A549 (cell line): ENCODE measurements at regions not wholly inside any gene's neighbourhood (a gene's known extent, or its start where the extent isn't known, plus 50 kb on each side); places are given as distances from the start of the nearest gene placed in this dataset.

Source experiments
- ATAC-seq, 2 experiments: fragments of 200-7000 bp in 1 of 2; fragments of >200 bp in 1 of 2; cut with Nextera tagmentation in 1 of 2; cut with Tn5 transposase in 1 of 2; 3 replicates each; pipeline versions ENCODE4 v1.8.0 to v1.9.1; 2018 to 2020; ENCODE audit warnings: mild to moderate bottlenecking in 1 of 2, moderate library complexity in 1 of 2
- CTCF ChIA-PET: fragments of 300-600 bp; sonication (Branson Sonifier 250); formaldehyde crosslinking; extraction: SDS; loops from one replicate; lab custom pipeline; 2021; ENCODE audit warnings: antibody characterized with exemption, inconsistent platforms; lab: Yijun Ruan, JAX
- POLR2A ChIA-PET: fragments of 350-600 bp; formaldehyde crosslinking; extraction: SDS; loops from one replicate; lab custom pipeline; 2021; ENCODE audit warnings: antibody characterized with exemption, inconsistent platforms; lab: Yijun Ruan, JAX
- DNase-seq, 2 experiments: peaks; one replicate each; pipeline versions ENCODE4 v3.0.0 to v3.0.0-alpha.2; 2011 to 2016; ENCODE audit warnings: low read depth in 1 of 2, low spot score in 1 of 2
- FAIRE-seq: peaks from 2 replicates; lab custom pipeline; 2011; peaks lifted over from hg19 to GRCh38; lab: Jason Lieb, UNC
- H3K27ac ChIP-seq, 2 experiments: fragments of >200 bp; sonication (Bioruptor Twin); formaldehyde crosslinking; 3 replicates each; pipeline ENCODE4 v1.5.1; 2016 to 2017
- H3K4me1 ChIP-seq: fragments of >200 bp; sonication (Bioruptor Twin); formaldehyde crosslinking; 3 replicates; pipeline ENCODE4 v1.6.1; 2016
- H3K4me2 ChIP-seq: fragments of >200 bp; sonication (Bioruptor Twin); formaldehyde crosslinking; 3 replicates; pipeline ENCODE4 v1.6.1; 2016
- H3K4me3 ChIP-seq: fragments of >200 bp; sonication (Bioruptor Twin); formaldehyde crosslinking; 3 replicates; pipeline ENCODE4 v1.5.1; 2016
- H3K9me3 ChIP-seq: fragments of >200 bp; sonication (Bioruptor Twin); formaldehyde crosslinking; 3 replicates; pipeline ENCODE4 v1.6.1; 2016
- BHLHE40 ChIP-seq: IDR thresholded peaks from 2 replicates; pipeline ENCODE4 v1.6.1; 2012; ENCODE audit warnings: low read depth, low read length, inconsistent platforms
- CBX8 ChIP-seq: fragments of 200-600 bp; sonication (generic); IDR thresholded peaks from 2 replicates; pipeline ENCODE4 v1.6.1; 2016
- FOSB ChIP-seq: fragments of 250-450 bp; sonication (Bioruptor Pico); IDR thresholded peaks from 2 replicates; pipeline ENCODE4 v1.5.0; 2020; ENCODE audit warnings: mild to moderate bottlenecking, moderate library complexity
- FOSL2 ChIP-seq, 2 experiments: fragments of 450-650 bp in 1 of 2; fragments of >200 bp in 1 of 2; sonication (Bioruptor Twin) in 1 of 2; formaldehyde crosslinking; IDR thresholded peaks; 2 replicates each; pipeline versions ENCODE4 v1.5.0 to v1.6.1; 2016 to 2020; ENCODE audit warnings: mild to moderate bottlenecking in 1 of 2, moderate library complexity in 1 of 2
- FOXS1 ChIP-seq: fragments of 250-450 bp; sonication (Bioruptor Pico); IDR thresholded peaks from 2 replicates; pipeline ENCODE4 v1.5.0; 2020; ENCODE audit warnings: mild to moderate bottlenecking, moderate library complexity
- GATA3 ChIP-seq: IDR thresholded peaks from 2 replicates; pipeline ENCODE4 v1.6.1; 2012; ENCODE audit warnings: borderline replicate concordance
- HOXA7 ChIP-seq: fragments of 250-450 bp; sonication (Bioruptor Pico); IDR thresholded peaks from 2 replicates; pipeline ENCODE4 v1.5.0; 2020; ENCODE audit warnings: mild to moderate bottlenecking, moderate library complexity
- JUN ChIP-seq, 2 experiments: fragments of >200 bp; sonication (Bioruptor Twin); formaldehyde crosslinking; IDR thresholded peaks; 2 replicates in 1 of 2; 3 replicates in 1 of 2; pipeline ENCODE4 v1.6.1; 2016 to 2017
- JUNB ChIP-seq: fragments of >200 bp; sonication (Bioruptor Twin); formaldehyde crosslinking; IDR thresholded peaks from 2 replicates; pipeline ENCODE4 v1.6.1; 2016
- KDM1A ChIP-seq: fragments of 200-600 bp; sonication (generic); IDR thresholded peaks from 2 replicates; pipeline ENCODE4 v1.6.1; 2016; ENCODE audit warnings: low read depth, mild to moderate bottlenecking
- MAFK ChIP-seq: fragments of 450-650 bp; IDR thresholded peaks from 2 replicates; pipeline ENCODE4 v1.6.1; 2014; ENCODE audit not compliant: partially characterized antibody
- MYC ChIP-seq: IDR thresholded peaks from 2 replicates; pipeline ENCODE4 v1.6.1; 2012; ENCODE audit warnings: mild to moderate bottlenecking, inconsistent platforms, low read length, improper control_type of control experiment, borderline replicate concordance
- NPAS2 ChIP-seq: fragments of 250-450 bp; sonication (Bioruptor Pico); IDR thresholded peaks from 2 replicates; pipeline ENCODE4 v1.8.0; 2022; ENCODE audit warnings: mild to moderate bottlenecking, moderate library complexity, borderline replicate concordance
- NR3C1 ChIP-seq: fragments of >200 bp; sonication (Bioruptor Twin); formaldehyde crosslinking; IDR thresholded peaks from 3 replicates; pipeline ENCODE4 v1.6.1; 2017
- POLR2AphosphoS2 ChIP-seq: conservative IDR thresholded peaks from 2 replicates; pipeline ENCODE4 v1.6.1; 2012; ENCODE audit warnings: low read length, improper control_type of control experiment, inconsistent platforms
- RARB ChIP-seq: fragments of 250-450 bp; sonication (Bioruptor Pico); IDR thresholded peaks from 2 replicates; pipeline ENCODE4 v1.8.0; 2021; ENCODE audit warnings: mild to moderate bottlenecking, moderate library complexity
- RCOR1 ChIP-seq: fragments of 150-350 bp; IDR thresholded peaks from 2 replicates; pipeline ENCODE4 v1.6.1; 2014; ENCODE audit warnings: antibody characterized with exemption, low read length, low read depth
- REST ChIP-seq: fragments of 200-600 bp; sonication (generic); IDR thresholded peaks from 2 replicates; pipeline ENCODE4 v1.6.1; 2016; ENCODE audit warnings: antibody characterized with exemption, mild to moderate bottlenecking, moderate library complexity
- RFX5 ChIP-seq: fragments of 450-650 bp; IDR thresholded peaks from 2 replicates; pipeline ENCODE4 v1.7.1; 2014; ENCODE audit warnings: antibody characterized with exemption, mild to moderate bottlenecking, moderate library complexity
- SMC3 ChIP-seq: fragments of >200 bp; sonication (Bioruptor Twin); formaldehyde crosslinking; IDR thresholded peaks from 3 replicates; pipeline ENCODE4 v1.6.1; 2018; ENCODE audit warnings: inconsistent platforms
- SREBF2 ChIP-seq: fragments of 450-650 bp; IDR thresholded peaks from 2 replicates; pipeline ENCODE4 v1.6.1; 2014; ENCODE audit warnings: mild to moderate bottlenecking, moderate library complexity
- TFCP2L1 ChIP-seq: fragments of 250-450 bp; sonication (Bioruptor Pico); IDR thresholded peaks from 2 replicates; pipeline ENCODE4 v1.5.0; 2021; ENCODE audit warnings: mild to moderate bottlenecking
- USF2 ChIP-seq: fragments of 450-650 bp; IDR thresholded peaks from 2 replicates; pipeline ENCODE4 v1.6.1; 2014; ENCODE audit warnings: antibody characterized with exemption
- ZC3H11A ChIP-seq: fragments of 450-650 bp; IDR thresholded peaks from 2 replicates; pipeline ENCODE4 v1.6.1; 2014; ENCODE audit warnings: antibody characterized with exemption, mild to moderate bottlenecking
- ZNF302 ChIP-seq: fragments of 250-450 bp; sonication (Bioruptor Pico); IDR thresholded peaks from 2 replicates; pipeline ENCODE4 v1.9.0; 2021; ENCODE audit warnings: inconsistent platforms, mild to moderate bottlenecking, moderate library complexity
- ZSCAN20 ChIP-seq: fragments of 250-450 bp; sonication (Bioruptor Pico); IDR thresholded peaks from 2 replicates; pipeline ENCODE4 v1.8.0; 2022; ENCODE audit warnings: mild to moderate bottlenecking, moderate library complexity
- WGBS: methylation state at CpG from one replicate; pipeline ENCODE4 v1.1.6; 2017; ENCODE audit errors: missing lambda C conversion rate; 5-methylcytosine and 5-hydroxymethylcytosine counted together
- TF ChIP-seq, protein P1 (sequence below): fragments of >200 bp; sonication (Bioruptor Twin); formaldehyde crosslinking; IDR thresholded peaks from 3 replicates; pipeline ENCODE4 v1.6.1; 2016
- TF ChIP-seq, protein P2 (sequence below): fragments of 250-450 bp; sonication (Bioruptor Pico); IDR thresholded peaks from 2 replicates; pipeline ENCODE4 v1.5.0; 2021; ENCODE audit warnings: mild to moderate bottlenecking, moderate library complexity, borderline replicate concordance

DNA sequence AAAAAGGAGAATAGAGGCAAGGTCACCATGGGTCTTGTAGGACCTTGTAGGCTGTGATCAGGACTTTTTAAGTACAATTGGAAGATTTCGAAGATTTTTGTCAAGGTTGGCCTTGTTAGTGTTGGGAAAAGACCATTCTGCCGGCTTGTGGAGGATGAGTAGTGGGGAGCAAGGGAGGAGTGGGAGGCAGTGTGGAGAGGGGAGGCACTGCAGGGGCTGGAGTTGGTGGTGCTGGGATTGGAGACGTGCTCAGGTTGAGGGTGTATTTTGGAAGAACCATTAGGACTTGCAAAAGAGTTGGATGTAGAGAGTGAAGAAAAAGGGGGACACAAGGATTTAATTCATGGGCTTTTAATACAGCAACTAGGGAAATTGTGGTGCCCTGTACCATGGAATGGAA lies 397.1 kb downstream of the TSN start:
- Histone ChIP-seq H3K27ac (no peak overlapping the region), H3K4me1 (no peaks in the 10 kb centered on the region), H3K4me3 (no peak overlapping the region), H3K9me3 (no peaks in the 10 kb centered on the region), H3K4me2 (no peak overlapping the region)
- FAIRE-seq: no peak
- no peak for DNase-seq
- CTCF ChIA-PET: no interaction called here
- POLR2A ChIA-PET: no interaction called here
- TF ChIP-seq HOXA7 (CRISPR knock-in tag) (no peak), TFCP2L1 (CRISPR knock-in tag) (no peak), CBX8 (no peak), NR3C1 (no peak), MAFK (no peak), JUNB (no peak), KDM1A (no peak), SMC3 (no peak), FOXS1 (CRISPR knock-in tag) (no peak), FOSL2 (IDR thresholded peaks at IDR 0.05) (no peak), FOSL2 (CRISPR knock-in tag; IDR thresholded peaks at IDR 0.05) (no peak), REST (no peak), BHLHE40 (no peak), GATA3 (no peak), ZC3H11A (no peak), RARB (CRISPR knock-in tag) (no peak), NPAS2 (no peak), FOSB (CRISPR knock-in tag) (no peak), ZNF302 (CRISPR knock-in tag) (no peak), RCOR1 (no peak), USF2 (no peak)
- ATAC-seq: no peak
- WGBS: 1% methylated on average over 3 of the region's 3 CpGs

GRCh38 chr2:122156176-122156890 lies 400.9 kb downstream of the TSN start:
- no peak for ATAC-seq
- CTCF ChIA-PET: no interaction called here
- TF ChIP-seq, protein P1, sequence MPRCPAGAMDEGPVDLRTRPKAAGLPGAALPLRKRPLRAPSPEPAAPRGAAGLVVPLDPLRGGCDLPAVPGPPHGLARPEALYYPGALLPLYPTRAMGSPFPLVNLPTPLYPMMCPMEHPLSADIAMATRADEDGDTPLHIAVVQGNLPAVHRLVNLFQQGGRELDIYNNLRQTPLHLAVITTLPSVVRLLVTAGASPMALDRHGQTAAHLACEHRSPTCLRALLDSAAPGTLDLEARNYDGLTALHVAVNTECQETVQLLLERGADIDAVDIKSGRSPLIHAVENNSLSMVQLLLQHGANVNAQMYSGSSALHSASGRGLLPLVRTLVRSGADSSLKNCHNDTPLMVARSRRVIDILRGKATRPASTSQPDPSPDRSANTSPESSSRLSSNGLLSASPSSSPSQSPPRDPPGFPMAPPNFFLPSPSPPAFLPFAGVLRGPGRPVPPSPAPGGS: no peak
- TF ChIP-seq JUN (IDR thresholded peaks at IDR 0.05): no peak
- no peak for TF ChIP-seq MYC
- no peak for TF ChIP-seq ZNF302 (CRISPR knock-in tag)
- TF ChIP-seq, protein P2, sequence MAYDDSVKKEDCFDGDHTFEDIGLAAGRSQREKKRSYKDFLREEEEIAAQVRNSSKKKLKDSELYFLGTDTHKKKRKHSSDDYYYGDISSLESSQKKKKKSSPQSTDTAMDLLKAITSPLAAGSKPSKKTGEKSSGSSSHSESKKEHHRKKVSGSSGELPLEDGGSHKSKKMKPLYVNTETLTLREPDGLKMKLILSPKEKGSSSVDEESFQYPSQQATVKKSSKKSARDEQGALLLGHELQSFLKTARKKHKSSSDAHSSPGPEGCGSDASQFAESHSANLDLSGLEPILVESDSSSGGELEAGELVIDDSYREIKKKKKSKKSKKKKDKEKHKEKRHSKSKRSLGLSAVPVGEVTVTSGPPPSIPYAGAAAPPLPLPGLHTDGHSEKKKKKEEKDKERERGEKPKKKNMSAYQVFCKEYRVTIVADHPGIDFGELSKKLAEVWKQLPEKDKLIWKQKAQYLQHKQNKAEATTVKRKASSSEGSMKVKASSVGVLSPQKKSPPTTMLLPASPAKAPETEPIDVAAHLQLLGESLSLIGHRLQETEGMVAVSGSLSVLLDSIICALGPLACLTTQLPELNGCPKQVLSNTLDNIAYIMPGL (CRISPR knock-in tag): no peak
- TF ChIP-seq BHLHE40: no peak
- TF ChIP-seq RFX5: no peak
- TF ChIP-seq REST: no peak
- TF ChIP-seq POLR2AphosphoS2: no peak
- TF ChIP-seq SREBF2: no peak
- no peak for TF ChIP-seq ZSCAN20 (CRISPR knock-in tag)
- TF ChIP-seq NR3C1: no peak

More at GRCh38 chr2:122156176-122156890, 400.9 kb downstream of the TSN start:
- Histone ChIP-seq H3K4me1 (no peaks in the 10 kb centered on the region), H3K27ac (no peak overlapping the region), H3K9me3 (no peaks in the 10 kb centered on the region), H3K4me2 (no peak overlapping the region), H3K4me3 (no peak overlapping the region)
- no peak for DNase-seq
- no peak for FAIRE-seq
- POLR2A ChIA-PET: no interaction called here
- 13% methylated on average over 6 of the region's 6 CpGs for WGBS
